Calu3 (cell line): ENCODE measurements at regions not wholly inside any gene's neighbourhood (a gene's known extent, or its start where the extent isn't known, plus 50 kb on each side); places are given as distances from the start of the nearest gene placed in this dataset.
"Not testable (repeated sequence)": the region's sequence is repeated elsewhere in the genome, so short reads cannot be mapped to it uniquely, and the experiment has no call there.

Experiments used
- BruUV-seq: library from RNA; stranded (reverse); fragments of 400-500 nt; replicated peaks from 2 replicates; lab custom pipeline; 2021; lab: Mats Ljungman, UMichigan
- CTCF ChIA-PET: fragments of 300-600 bp; sonication (Branson Sonifier 250); formaldehyde crosslinking; loops from one replicate; lab custom pipeline; 2022; ENCODE audit warnings: antibody characterized with exemption; lab: Charles Lee
- DNase-seq: peaks from one replicate; pipeline ENCODE4 v3.0.0; 2022
- H3K27ac Mint-ChIP-seq: one replicate; pipeline ENCODE4 v1.8.0; 2022; ENCODE audit warnings: mixed read lengths; ENCODE audit not compliant: unreplicated experiment
- H3K27me3 Mint-ChIP-seq: one replicate; pipeline ENCODE4 v1.8.0; 2022; ENCODE audit warnings: mixed read lengths; ENCODE audit not compliant: unreplicated experiment
- H3K36me3 Mint-ChIP-seq: one replicate; pipeline ENCODE4 v1.8.0; 2022; ENCODE audit warnings: mild to moderate bottlenecking, moderate library complexity, mixed read lengths; ENCODE audit not compliant: insufficient read depth, unreplicated experiment
- H3K4me1 Mint-ChIP-seq: one replicate; pipeline ENCODE4 v1.8.0; 2022; ENCODE audit warnings: mild to moderate bottlenecking, low read depth, mixed read lengths; ENCODE audit not compliant: unreplicated experiment
- H3K4me3 Mint-ChIP-seq: one replicate; pipeline ENCODE4 v1.8.0; 2022; ENCODE audit warnings: mild to moderate bottlenecking, low read depth, moderate library complexity, mixed read lengths; ENCODE audit not compliant: unreplicated experiment
- H3K9me3 Mint-ChIP-seq: one replicate; pipeline ENCODE4 v1.8.0; 2022; ENCODE audit warnings: low read depth, mixed read lengths; ENCODE audit not compliant: unreplicated experiment
- CTCF ChIP-seq: fragments of 200-600 bp; IDR thresholded peaks from one replicate; pipeline ENCODE4 v1.8.0; 2022; ENCODE audit warnings: antibody characterized with exemption; ENCODE audit not compliant: unreplicated experiment
- intact Hi-C: fragments of 100-400 bp; cut with micrococcal nuclease; formaldehyde crosslinking; loops from one replicate; pipeline ENCODE4 v1.10.0; 2022; ENCODE audit not compliant: unreplicated experiment

DNA sequence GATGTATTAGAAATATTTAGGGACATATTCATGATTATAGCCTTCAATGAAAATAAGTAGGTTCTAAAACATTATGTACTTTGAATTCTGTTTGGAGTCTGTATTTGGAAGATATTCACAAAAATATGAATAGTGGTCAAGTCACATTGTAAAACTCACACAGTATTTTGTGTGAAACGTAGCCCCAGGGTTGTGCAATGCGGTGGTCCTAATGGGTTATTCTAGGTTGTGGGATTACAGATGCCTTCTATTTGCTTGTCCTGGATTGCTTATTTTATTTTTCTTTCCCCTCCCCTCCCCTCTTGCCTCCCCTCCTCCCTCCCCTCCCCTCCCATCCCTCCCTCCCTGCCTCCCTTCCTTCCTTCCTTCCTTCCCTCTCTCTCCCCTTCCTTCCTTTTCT lies 93.7 kb upstream of the THUMPD2 start:
- H3K4me1 Mint-ChIP-seq, result no peaks in the 10 kb centered on the region
- no peaks in the 10 kb centered on the region for H3K9me3 Mint-ChIP-seq
- no peak for TF ChIP-seq CTCF
- intact Hi-C loops, result no loop called here
- H3K27me3 Mint-ChIP-seq, result peaks cover 26% of the 10 kb centered on the region
- DNase-seq, result no peak
- no peak overlapping the region for H3K4me3 Mint-ChIP-seq
- CTCF ChIA-PET, result no interaction called here
- H3K36me3 Mint-ChIP-seq, result no peaks in the 10 kb centered on the region
- BruUV-seq, result no TSS peak
- no peak overlapping the region for H3K27ac Mint-ChIP-seq

- H3K9me3 Mint-ChIP-seq, result no peaks in the 10 kb centered on the region
- H3K4me3 Mint-ChIP-seq, result no peak overlapping the region
- TF ChIP-seq CTCF, result no peak
- H3K27me3 Mint-ChIP-seq, result peaks cover 26% of the 10 kb centered on the region
- no peak overlapping the region for H3K27ac Mint-ChIP-seq
- no peak for DNase-seq
- intact Hi-C loops, result no loop called here
- CTCF ChIA-PET, result no interaction called here
- no peaks in the 10 kb centered on the region for H3K36me3 Mint-ChIP-seq
- no TSS peak for BruUV-seq
- H3K4me1 Mint-ChIP-seq, result no peaks in the 10 kb centered on the region
These were observed 92.3 kb upstream of the THUMPD2 start for GRCh38 chr2:39871291-39871761.

DNA sequence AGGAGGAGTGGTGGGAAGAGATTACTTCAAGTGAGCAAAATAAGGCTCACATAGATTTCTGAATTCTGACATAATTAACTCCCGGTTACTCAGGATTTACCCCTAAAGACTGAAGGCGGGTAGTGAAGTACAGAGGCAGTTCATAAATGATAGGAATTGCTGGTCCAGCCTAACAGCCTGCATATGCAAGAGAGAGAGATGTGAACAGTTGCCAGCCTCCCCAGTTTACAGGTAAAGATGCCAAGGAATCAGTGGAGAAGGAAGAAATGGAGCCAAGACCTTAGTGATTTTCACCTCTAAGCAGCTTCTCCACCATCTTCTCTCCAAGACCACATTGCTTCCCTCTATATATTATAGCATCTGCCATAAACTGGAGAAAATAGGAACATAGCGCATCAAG lies 91.8 kb upstream of the THUMPD2 start:
- no peak for DNase-seq
- H3K27ac Mint-ChIP-seq, result no peak overlapping the region
- H3K4me1 Mint-ChIP-seq, result no peaks in the 10 kb centered on the region
- no peak for TF ChIP-seq CTCF
- CTCF ChIA-PET, result no interaction called here
- BruUV-seq, result no TSS peak
- H3K36me3 Mint-ChIP-seq, result no peaks in the 10 kb centered on the region
- intact Hi-C loops, result no loop called here
- H3K27me3 Mint-ChIP-seq, result peaks cover 26% of the 10 kb centered on the region
- no peaks in the 10 kb centered on the region for H3K9me3 Mint-ChIP-seq
- H3K4me3 Mint-ChIP-seq, result no peak overlapping the region

- Mint-ChIP-seq H3K27ac (no peak overlapping the region), H3K9me3 (peaks cover 7% of the 10 kb centered on the region), H3K36me3 (no peaks in the 10 kb centered on the region), H3K27me3 (peaks cover 41% of the 10 kb centered on the region), H3K4me1 (no peaks in the 10 kb centered on the region), H3K4me3 (no peak overlapping the region)
- no TSS peak for BruUV-seq
- no peak for DNase-seq
- CTCF ChIA-PET, result no interaction called here
- no peak for TF ChIP-seq CTCF
- intact Hi-C loops, result no loop called here
These were observed 88.2 kb upstream of the THUMPD2 start for GRCh38 chr2:39867268-39867667.

DNA sequence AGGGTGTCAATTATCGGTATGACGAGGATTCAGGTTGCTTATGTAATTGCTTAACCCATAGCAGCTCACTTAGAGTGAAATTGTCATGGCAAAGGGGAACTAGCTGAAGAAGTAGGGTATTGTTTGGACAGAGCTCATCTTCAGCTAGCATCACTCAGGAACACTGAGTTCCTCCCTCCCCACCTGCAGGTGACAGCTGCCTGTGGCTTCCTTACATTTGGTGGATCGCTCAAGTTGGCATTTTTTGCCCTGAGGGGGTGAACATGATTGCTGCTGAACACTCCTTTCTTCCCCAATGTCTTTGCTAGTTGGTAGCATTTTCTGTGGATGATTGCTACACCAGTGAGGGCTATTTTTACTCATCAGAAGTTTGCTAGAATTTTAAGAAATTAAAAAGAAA lies 86.7 kb upstream of the THUMPD2 start:
- no peaks in the 10 kb centered on the region for H3K36me3 Mint-ChIP-seq
- no peaks in the 10 kb centered on the region for H3K4me1 Mint-ChIP-seq
- peaks cover 7% of the 10 kb centered on the region for H3K9me3 Mint-ChIP-seq
- no peak overlapping the region for H3K27ac Mint-ChIP-seq
- TF ChIP-seq CTCF, result no peak
- no peak for DNase-seq
- BruUV-seq, result no TSS peak
- intact Hi-C loops, result no loop called here
- H3K4me3 Mint-ChIP-seq, result no peak overlapping the region
- CTCF ChIA-PET, result no interaction called here
- peaks cover 35% of the 10 kb centered on the region for H3K27me3 Mint-ChIP-seq

GRCh38 chr2:39863672-39864071 lies 84.6 kb upstream of the THUMPD2 start:
- CTCF ChIA-PET, DNase-seq, H3K36me3 Mint-ChIP-seq, H3K27ac Mint-ChIP-seq, intact Hi-C loops, H3K4me3 Mint-ChIP-seq, BruUV-seq, H3K4me1 Mint-ChIP-seq, H3K9me3 Mint-ChIP-seq: not testable (repeated sequence)
- peaks cover 14% of the 10 kb centered on the region for H3K27me3 Mint-ChIP-seq
